HepG2 (cell line): ENCODE measurements at regions not wholly inside any gene's neighbourhood (a gene's known extent, or its start where the extent isn't known, plus 50 kb on each side); places are given as distances from the start of the nearest gene placed in this dataset.

Experiments
- ARHGAP35 ChIP-seq: sonication (generic); formaldehyde crosslinking; IDR thresholded peaks from 2 replicates; pipeline ENCODE4 v1.9.0; 2022; ENCODE audit warnings: mild to moderate bottlenecking, inconsistent platforms, moderate library complexity, missing genetic modification reagents, borderline replicate concordance
- EHMT2 ChIP-seq: fragments of 200-600 bp; sonication (generic); IDR thresholded peaks from 2 replicates; pipeline ENCODE4 v1.7.0; 2017; ENCODE audit warnings: antibody characterized with exemption, low read depth, low read length, borderline replicate concordance
- FOXP1 ChIP-seq, 2 experiments: fragments of 450-650 bp in 1 of 2; IDR thresholded peaks; 2 replicates each; pipeline ENCODE4 v1.6.1; 2017 to 2018; ENCODE audit warnings: antibody characterized with exemption in 1 of 2
- GPN1 ChIP-seq: sonication (generic); formaldehyde crosslinking; IDR thresholded peaks from 2 replicates; pipeline ENCODE4 v1.5.1; 2020; ENCODE audit warnings: missing genetic modification reagents, borderline replicate concordance
- NR2F1 ChIP-seq, 2 experiments: fragments of 450-650 bp in 1 of 2; formaldehyde crosslinking in 1 of 2; IDR thresholded peaks; 2 replicates each; pipeline versions ENCODE4 v1.5.0 to v1.6.1; 2016 to 2020; ENCODE audit warnings: mild to moderate bottlenecking in 1 of 2, missing compliant biosample characterization in 1 of 2, missing genetic modification reagents in 1 of 2, moderate library complexity in 1 of 2
- PATZ1 ChIP-seq: sonication (generic); formaldehyde crosslinking; IDR thresholded peaks from 2 replicates; pipeline ENCODE4 v1.4.0; 2020; ENCODE audit warnings: missing genetic modification reagents
- RARA ChIP-seq: IDR thresholded peaks from 2 replicates; pipeline ENCODE4 v1.6.1; 2016; ENCODE audit warnings: missing genetic modification reagents, missing compliant biosample characterization
- REPIN1 ChIP-seq: sonication (generic); formaldehyde crosslinking; IDR thresholded peaks from 2 replicates; pipeline ENCODE4 v1.8.0; 2022; ENCODE audit warnings: missing genetic modification reagents, low read depth, mild to moderate bottlenecking, borderline replicate concordance
- SP1 ChIP-seq, 2 experiments: fragments of 450-650 bp in 1 of 2; sonication (generic) in 1 of 2; formaldehyde crosslinking in 1 of 2; IDR thresholded peaks; 2 replicates each; pipeline versions ENCODE4 v1.4.0 to v1.6.1; 2016 to 2020; ENCODE audit warnings: missing genetic modification reagents in 1 of 2
- TGIF2 ChIP-seq: IDR thresholded peaks from 2 replicates; pipeline ENCODE4 v1.6.1; 2016; ENCODE audit warnings: control low read depth, missing compliant biosample characterization
- THAP8 ChIP-seq: sonication (generic); formaldehyde crosslinking; IDR thresholded peaks from 2 replicates; pipeline ENCODE4 v1.5.1; 2020; ENCODE audit warnings: missing genetic modification reagents, mild to moderate bottlenecking, borderline replicate concordance
- THYN1 ChIP-seq: sonication (generic); formaldehyde crosslinking; IDR thresholded peaks from 2 replicates; pipeline ENCODE4 v1.8.1; 2023; ENCODE audit warnings: low read depth, mild to moderate bottlenecking, moderate library complexity, missing genetic modification reagents, borderline replicate concordance
- YY1 ChIP-seq: IDR thresholded peaks from 2 replicates; pipeline ENCODE4 v1.6.1; 2011; ENCODE audit warnings: low read length, low read depth, moderate library complexity, mild to moderate bottlenecking; ENCODE audit not compliant: insufficient read depth, insufficient replicate concordance
- ZFYVE20 ChIP-seq: sonication (generic); formaldehyde crosslinking; IDR thresholded peaks from 2 replicates; pipeline ENCODE4 v1.8.0; 2023; ENCODE audit warnings: low read depth, mild to moderate bottlenecking, moderate library complexity, missing genetic modification reagents, borderline replicate concordance
- ZHX2 ChIP-seq, 2 experiments: sonication (generic) in 1 of 2; formaldehyde crosslinking in 1 of 2; IDR thresholded peaks; 2 replicates each; pipeline versions ENCODE4 v1.6.1 to v1.9.0; 2014 to 2022; ENCODE audit warnings: antibody characterized with exemption in 1 of 2, borderline replicate concordance in 1 of 2, inconsistent platforms in 1 of 2, low read depth in 1 of 2, missing genetic modification reagents in 1 of 2
- ZNF274 ChIP-seq: sonication (generic); formaldehyde crosslinking; IDR thresholded peaks from 2 replicates; pipeline ENCODE4 v1.5.1; 2020; ENCODE audit warnings: mild to moderate bottlenecking, missing genetic modification reagents
- ZNF605 ChIP-seq: sonication (generic); formaldehyde crosslinking; IDR thresholded peaks from 2 replicates; pipeline ENCODE4 v1.8.0; 2022; ENCODE audit warnings: mild to moderate bottlenecking, missing genetic modification reagents
- ZNF781 ChIP-seq: sonication (generic); formaldehyde crosslinking; IDR thresholded peaks from 2 replicates; pipeline ENCODE4 v1.5.1; 2020; ENCODE audit warnings: borderline replicate concordance, mild to moderate bottlenecking, missing genetic modification reagents; ENCODE audit errors: not compliant biosample characterization
- ZNF850 ChIP-seq: sonication (generic); formaldehyde crosslinking; conservative IDR thresholded peaks from 2 replicates; pipeline ENCODE4 v1.9.0; 2021; ENCODE audit warnings: mild to moderate bottlenecking, missing genetic modification reagents
- ZNF878 ChIP-seq: sonication (generic); formaldehyde crosslinking; IDR thresholded peaks from 2 replicates; pipeline ENCODE4 v1.8.1; 2023; ENCODE audit warnings: mild to moderate bottlenecking, missing genetic modification reagents, moderate library complexity

- TF ChIP-seq GPN1 (CRISPR knock-in tag) (peak; percentile 59; the same call in 1 of the 2 replicates), THAP8 (CRISPR knock-in tag) (no peak), TGIF2 (CRISPR knock-in tag) (peak; percentile 61; the same call in 1 of the 2 replicates), RARA (CRISPR knock-in tag) (peak; percentile 65), ZNF605 (CRISPR knock-in tag) (peak; percentile 78), ARHGAP35 (peak; percentile 66; the same call in 1 of the 2 replicates), ZNF274 (CRISPR knock-in tag) (no peak), YY1 (no peak), ZFYVE20 (CRISPR knock-in tag) (0 out of 2 replicates have a peak, but pooled peaks have one; percentile 74), PATZ1 (CRISPR knock-in tag) (0 out of 2 replicates have a peak, but pooled peaks have one; percentile 17), REPIN1 (CRISPR knock-in tag) (0 out of 2 replicates have a peak, but pooled peaks have one; percentile 54), NR2F1 (CRISPR knock-in tag; IDR thresholded peaks at IDR 0.05) (peak in 1 of 2 experiments; percentile 73; a peak in 1 of 4 replicates), ZNF878 (CRISPR knock-in tag) (0 out of 2 replicates have a peak, but pooled peaks have one; percentile 48), FOXP1 (IDR thresholded peaks at IDR 0.05) (no peak), FOXP1 (CRISPR knock-in tag; IDR thresholded peaks at IDR 0.05) (no peak), THYN1 (CRISPR knock-in tag) (no peak), ZNF781 (CRISPR knock-in tag) (peak; percentile 70), SP1 (IDR thresholded peaks at IDR 0.05) (no peak), SP1 (CRISPR knock-in tag; IDR thresholded peaks at IDR 0.05) (no peak), ZHX2 (IDR thresholded peaks at IDR 0.05; ENCODE audit: low read depth) (no peak), ZHX2 (CRISPR knock-in tag; IDR thresholded peaks at IDR 0.05; ENCODE audit: borderline replicate concordance) (0 out of 2 replicates have a peak, but pooled peaks have one; percentile 43), EHMT2 (peak; percentile 73; the same call in 1 of the 2 replicates), ZNF850 (no peak)
Measured at GRCh38 chr15:53072077-53072476, 281.9 kb upstream of the ONECUT1 start (continued).
